ENCODE measurements at regions not wholly inside any gene's neighbourhood (a gene's known extent, or its start where the extent isn't known, plus 50 kb on each side); places are given as distances from the start of the nearest gene placed in this dataset.

GRCh38 chr9:6696178-6696577 lies 50.6 kb upstream of the GLDC start:
- TF ChIP-seq TAF1 (CRISPR knock-in tag; IDR thresholded peaks at IDR 0.05) (no peak), ZBTB10 (CRISPR knock-in tag; IDR thresholded peaks at IDR 0.05; ENCODE audit: borderline replicate concordance) (no peak), IKZF4 (CRISPR knock-in tag; IDR thresholded peaks at IDR 0.05; ENCODE audit: borderline replicate concordance, low read depth, not compliant biosample characterization) (no peak), E2F5 (CRISPR knock-in tag; conservative IDR thresholded peaks at IDR 0.05) (no peak), ESRRA (CRISPR knock-in tag; IDR thresholded peaks at IDR 0.05; ENCODE audit: low read depth) (no peak), ZNF496 (CRISPR knock-in tag; IDR thresholded peaks at IDR 0.05; ENCODE audit: insufficient replicate concordance) (no peak), IRF1 (CRISPR knock-in tag; IDR thresholded peaks at IDR 0.05; ENCODE audit: low read depth) (no peak)
